GM12874 (cell line): ENCODE measurements at regions not wholly inside any gene's neighbourhood (a gene's known extent, or its start where the extent isn't known, plus 50 kb on each side); places are given as distances from the start of the nearest gene placed in this dataset.

Experiments used
- TF ChIP-seq, protein P1 (sequence below): IDR thresholded peaks from 2 replicates; pipeline ENCODE4 v1.5.1; 2011; ENCODE audit warnings: low read depth, mild to moderate bottlenecking, control low read depth, low read length, moderate library complexity; ENCODE audit not compliant: insufficient read depth

DNA sequence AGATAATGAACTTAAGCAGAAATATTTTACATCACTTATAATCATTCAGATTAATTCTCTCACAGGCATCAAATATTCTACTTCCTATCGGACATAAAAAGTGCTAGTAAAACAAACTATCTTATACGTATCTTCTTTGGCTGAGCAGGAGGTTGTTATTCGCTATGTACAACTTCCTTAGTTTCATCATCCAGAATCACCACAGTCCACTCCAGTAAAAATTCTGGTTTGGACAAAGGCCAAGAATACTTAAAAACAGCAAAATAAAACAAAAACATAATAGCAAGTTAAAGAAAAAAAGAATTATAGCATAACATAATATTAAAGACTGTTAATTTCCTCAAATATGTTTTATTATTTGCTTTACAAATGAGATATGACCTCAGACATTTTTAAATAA is 1077.1 kb upstream of the CELF4 start:
- TF ChIP-seq, protein P1, sequence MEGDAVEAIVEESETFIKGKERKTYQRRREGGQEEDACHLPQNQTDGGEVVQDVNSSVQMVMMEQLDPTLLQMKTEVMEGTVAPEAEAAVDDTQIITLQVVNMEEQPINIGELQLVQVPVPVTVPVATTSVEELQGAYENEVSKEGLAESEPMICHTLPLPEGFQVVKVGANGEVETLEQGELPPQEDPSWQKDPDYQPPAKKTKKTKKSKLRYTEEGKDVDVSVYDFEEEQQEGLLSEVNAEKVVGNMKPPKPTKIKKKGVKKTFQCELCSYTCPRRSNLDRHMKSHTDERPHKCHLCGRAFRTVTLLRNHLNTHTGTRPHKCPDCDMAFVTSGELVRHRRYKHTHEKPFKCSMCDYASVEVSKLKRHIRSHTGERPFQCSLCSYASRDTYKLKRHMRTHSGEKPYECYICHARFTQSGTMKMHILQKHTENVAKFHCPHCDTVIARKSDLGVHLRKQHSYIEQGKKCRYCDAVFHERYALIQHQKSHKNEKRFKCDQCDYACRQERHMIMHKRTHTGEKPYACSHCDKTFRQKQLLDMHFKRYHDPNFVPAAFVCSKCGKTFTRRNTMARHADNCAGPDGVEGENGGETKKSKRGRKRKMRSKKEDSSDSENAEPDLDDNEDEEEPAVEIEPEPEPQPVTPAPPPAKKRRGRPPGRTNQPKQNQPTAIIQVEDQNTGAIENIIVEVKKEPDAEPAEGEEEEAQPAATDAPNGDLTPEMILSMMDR: no peak

DNA sequence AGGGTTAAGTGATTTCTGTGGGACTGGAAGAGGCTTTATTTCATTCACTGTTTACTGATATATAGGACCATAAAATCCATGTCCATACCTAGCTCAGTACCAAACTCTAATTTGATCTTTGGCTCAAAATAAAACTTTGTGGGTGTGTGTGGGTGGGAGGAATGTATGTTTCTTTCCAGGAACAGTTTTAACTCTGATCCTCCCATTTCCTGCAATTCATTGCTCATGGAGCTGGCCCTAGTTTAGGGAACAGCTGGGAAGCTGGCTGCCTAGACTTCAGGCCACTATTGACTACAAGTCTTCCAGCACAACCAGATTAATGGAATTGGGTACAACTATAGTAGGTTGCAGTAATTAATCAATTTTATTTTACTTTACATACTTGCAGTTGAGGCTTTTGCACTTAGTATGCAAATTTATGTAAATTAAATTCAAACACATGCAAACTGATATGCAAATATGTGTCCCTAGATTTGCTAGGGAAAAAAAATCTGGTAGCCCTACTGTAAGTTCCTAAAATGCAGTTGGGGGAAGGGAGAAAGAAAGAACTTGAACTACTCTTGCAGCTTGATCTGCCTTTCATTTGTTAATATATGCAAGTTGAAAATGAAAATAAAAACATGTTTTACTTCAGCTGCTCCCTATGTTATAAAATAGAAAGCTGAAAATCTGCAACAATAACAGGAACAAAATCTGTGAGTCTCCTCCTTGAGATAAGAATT is 1070.3 kb upstream of the CELF4 start:
- TF ChIP-seq, protein P1: no peak

DNA sequence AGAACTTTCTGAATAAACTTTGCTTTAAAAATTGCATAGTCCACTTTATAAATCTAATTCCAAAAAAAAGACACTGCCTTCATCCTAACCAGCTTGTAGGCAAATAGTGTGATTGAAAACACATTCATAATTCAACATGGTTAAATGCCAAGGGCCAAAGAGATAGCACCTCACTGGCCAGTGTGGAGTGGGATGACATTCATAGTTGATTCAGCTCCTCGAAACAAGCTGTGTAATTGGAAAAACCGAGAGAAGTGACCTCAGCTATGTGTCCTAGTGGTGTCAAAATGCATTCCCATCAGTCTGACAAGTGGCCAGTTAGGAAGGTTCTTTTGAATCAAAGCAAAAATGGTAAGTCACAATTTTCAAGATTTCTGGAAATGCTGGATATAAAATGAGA is 1068.5 kb upstream of the CELF4 start:
- TF ChIP-seq, protein P1: no peak

DNA sequence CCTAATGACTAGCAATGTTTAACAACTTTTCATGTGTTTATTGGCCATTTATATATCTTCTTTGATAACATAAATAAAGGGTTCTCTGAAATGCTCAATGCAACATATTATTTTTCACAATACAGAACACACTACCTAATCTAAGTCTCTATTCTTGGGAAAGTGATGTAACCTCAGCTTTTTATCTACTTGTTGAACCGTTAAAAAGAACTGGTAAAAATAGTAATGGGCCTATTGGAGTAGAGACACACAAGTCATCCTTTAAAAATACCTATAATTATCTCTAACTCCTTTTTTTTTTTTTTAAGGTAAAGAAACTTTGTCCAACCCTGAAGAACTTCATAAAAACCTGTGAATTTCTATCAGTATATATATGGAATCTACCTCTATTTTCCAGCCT is 1067.7 kb upstream of the CELF4 start:
- TF ChIP-seq, protein P1: no peak

DNA sequence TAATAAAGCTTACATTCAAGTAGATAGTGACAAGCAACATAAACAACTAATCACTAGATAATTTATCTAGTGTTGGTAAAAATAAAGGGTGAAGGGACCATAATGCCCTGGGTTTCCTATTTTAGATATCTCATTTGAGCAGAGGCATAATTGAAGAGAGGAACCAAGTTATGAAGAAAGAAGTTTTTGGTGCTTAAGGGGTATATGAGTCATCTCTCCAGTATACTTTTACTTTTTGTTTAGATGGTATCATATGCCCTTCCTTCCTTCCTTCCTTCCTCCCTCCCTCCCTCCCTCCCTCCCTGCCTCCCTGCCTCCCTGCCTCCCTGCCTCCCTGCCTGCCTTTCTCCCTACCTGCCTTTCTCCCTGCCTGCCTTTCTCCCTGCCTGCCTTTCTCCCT is 1053.5 kb upstream of the CELF4 start:
- TF ChIP-seq, protein P1: no peak

DNA sequence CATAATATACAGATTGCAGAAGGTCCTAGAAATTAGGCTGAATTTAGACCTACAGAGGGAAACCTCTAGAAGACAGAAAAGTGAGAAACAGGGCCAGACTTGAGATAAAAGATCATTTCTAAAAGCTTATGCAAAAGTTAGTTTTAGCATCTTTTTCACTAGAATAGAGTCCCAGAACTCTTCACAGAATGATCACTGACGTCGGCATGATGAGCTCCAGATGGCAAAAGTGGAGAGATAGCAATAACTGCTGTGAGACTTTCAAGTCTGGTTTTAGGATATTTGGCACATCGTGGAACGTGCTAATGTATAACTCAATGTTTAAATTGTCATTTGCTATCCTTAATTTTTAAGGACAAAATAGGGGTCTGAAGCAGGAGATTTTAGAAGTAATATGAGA is 1050.7 kb upstream of the CELF4 start:
- TF ChIP-seq, protein P1: no peak

DNA sequence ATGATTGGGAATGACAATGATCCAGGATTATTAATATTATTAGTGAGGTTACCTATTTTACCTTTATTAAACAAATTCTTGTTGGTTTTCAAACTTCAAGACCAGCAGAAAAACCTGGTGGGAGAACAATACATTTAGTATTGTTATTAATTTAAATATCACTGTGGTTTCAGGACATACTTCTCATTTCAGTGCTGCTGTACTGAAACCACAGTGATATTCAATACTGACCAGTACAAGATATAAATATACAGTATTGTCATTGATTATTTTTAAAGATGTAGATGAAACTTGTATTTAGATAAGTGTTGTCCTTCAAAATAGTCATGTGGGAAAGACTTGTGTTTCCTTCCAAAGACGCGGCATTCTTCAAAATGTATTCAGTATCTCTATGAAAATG is 1047.3 kb upstream of the CELF4 start:
- TF ChIP-seq, protein P1: no peak
